Fibroblast of lung (primary cell): ENCODE measurements at regions not wholly inside any gene's neighbourhood (a gene's known extent, or its start where the extent isn't known, plus 50 kb on each side); places are given as distances from the start of the nearest gene placed in this dataset.

Experiments used
- DNase-seq, 2 donors: peaks; one replicate each; pipeline versions ENCODE4 v3.0.0 to v3.0.0-alpha.2; 2010; ENCODE audit warnings: low read depth in 2 of 2
- H2AFZ ChIP-seq: 2 replicates; pipeline ENCODE4 v1.5.1; 2012; ENCODE audit warnings: low read length, control low read depth, inconsistent platforms
- H3K27ac ChIP-seq: 2 replicates; pipeline ENCODE4 v1.5.1; 2011; ENCODE audit warnings: low read length, control low read depth; ENCODE audit not compliant: insufficient read depth
- H3K27me3 ChIP-seq: 2 replicates; pipeline ENCODE4 v1.5.1; 2011; ENCODE audit warnings: mild to moderate bottlenecking, low read length; ENCODE audit not compliant: control insufficient read depth, insufficient read depth
- H3K36me3 ChIP-seq: 2 replicates; pipeline ENCODE4 v1.5.1; 2011; ENCODE audit warnings: low read length; ENCODE audit not compliant: control insufficient read depth, insufficient read depth
- H3K4me1 ChIP-seq: 2 replicates; pipeline ENCODE4 v1.5.1; 2011; ENCODE audit warnings: low read length; ENCODE audit not compliant: control insufficient read depth, insufficient read depth; ENCODE audit errors: extremely low read depth
- H3K4me2 ChIP-seq: 2 replicates; pipeline ENCODE4 v1.5.1; 2011; ENCODE audit warnings: low read length, control low read depth; ENCODE audit not compliant: insufficient read depth; ENCODE audit errors: extremely low read depth
- H3K4me3 ChIP-seq, 4 experiments: fragments of 200-600 bp in 1 of 4; sonication (generic) in 1 of 4; replicated peaks in 1 of 4; 2 replicates each; pipeline ENCODE4 v1.5.1; 2011 to 2016; ENCODE audit warnings: low read length in 4 of 4, low read depth in 3 of 4, mild to moderate bottlenecking in 3 of 4, control low read depth in 2 of 4, inconsistent platforms in 1 of 4, mixed read lengths in 1 of 4; ENCODE audit not compliant: insufficient read depth in 1 of 4; ENCODE audit errors: control extremely low read depth in 1 of 4
- H3K79me2 ChIP-seq: 2 replicates; pipeline ENCODE4 v1.5.1; 2012; ENCODE audit warnings: mild to moderate bottlenecking, low read length, inconsistent platforms; ENCODE audit not compliant: control insufficient read depth, insufficient read depth
- H3K9ac ChIP-seq: 2 replicates; pipeline ENCODE4 v1.5.1; 2011; ENCODE audit warnings: mild to moderate bottlenecking, low read length, control low read depth; ENCODE audit not compliant: insufficient read depth
- H3K9me3 ChIP-seq: 2 replicates; pipeline ENCODE4 v1.5.1; 2012; ENCODE audit warnings: low read depth, low read length; ENCODE audit not compliant: control insufficient read depth, insufficient read depth
- H4K20me1 ChIP-seq: 2 replicates; pipeline ENCODE4 v1.5.1; 2011; ENCODE audit warnings: low read length; ENCODE audit not compliant: control insufficient read depth, insufficient read depth; ENCODE audit errors: extremely low read depth
- EZH2 ChIP-seq: IDR thresholded peaks from 2 replicates; pipeline ENCODE4 v1.5.1; 2012; ENCODE audit warnings: low read length, control low read depth, mild to moderate bottlenecking; ENCODE audit errors: missing control alignments
- TF ChIP-seq, protein P1 (sequence below), 2 donors: IDR thresholded peaks in 1 of 2; conservative IDR thresholded peaks in 1 of 2; 1 replicate in 1 of 2; 2 replicates in 1 of 2; pipeline ENCODE4 v1.5.1; 2011 to 2012; ENCODE audit warnings: low read length in 2 of 2, control low read depth in 1 of 2, inconsistent platforms in 1 of 2, low read depth in 1 of 2, mild to moderate bottlenecking in 1 of 2

DNA sequence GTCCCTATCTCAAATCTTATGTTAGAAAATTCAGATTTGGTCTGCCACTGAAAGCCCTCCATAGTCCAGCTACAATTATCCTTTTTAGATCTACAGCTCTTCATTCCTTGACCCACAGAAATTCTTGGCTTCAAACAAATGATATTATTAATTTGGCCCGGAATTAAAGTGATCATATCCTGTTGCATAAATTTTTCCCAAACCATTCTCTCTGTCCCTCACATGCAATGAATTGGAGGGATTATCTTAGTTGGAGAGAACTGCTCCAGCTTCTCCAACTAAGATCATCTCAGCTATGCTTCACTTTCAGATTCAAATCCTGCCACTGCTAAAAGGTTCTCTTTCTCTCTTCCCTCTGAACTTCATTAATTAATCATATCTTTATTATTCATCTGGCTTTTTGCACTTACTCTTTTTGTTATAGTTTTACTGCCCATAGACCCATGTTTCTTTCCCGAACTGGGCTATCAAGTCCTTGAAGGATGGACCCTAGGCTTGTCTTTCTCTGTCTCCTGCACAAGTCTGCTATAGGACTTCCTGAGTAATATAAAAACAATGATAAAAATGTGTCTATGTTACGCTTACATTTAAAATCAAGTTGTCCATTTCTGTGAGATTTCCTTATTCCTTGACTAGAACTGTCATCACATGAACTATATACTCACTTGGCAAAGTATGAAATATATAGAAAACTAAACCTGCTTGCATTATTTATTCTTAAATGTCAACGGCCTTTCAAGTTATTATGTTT is 493.9 kb upstream of the MARCKS start:
- no peak overlapping the region for H3K9ac ChIP-seq
- H3K27ac ChIP-seq: no peak overlapping the region
- H3K4me1 ChIP-seq: peaks cover 10% of the 10 kb centered on the region
- H3K4me2 ChIP-seq: no peak overlapping the region
- H3K36me3 ChIP-seq: no peaks in the 10 kb centered on the region
- H3K9me3 ChIP-seq: no peaks in the 10 kb centered on the region
- no peaks in the 10 kb centered on the region for H3K79me2 ChIP-seq
- no peaks in the 10 kb centered on the region for H3K27me3 ChIP-seq
- H3K4me3 ChIP-seq: no peak overlapping the region
- H4K20me1 ChIP-seq: no peaks in the 10 kb centered on the region
- no peak overlapping the region for H2AFZ ChIP-seq
- TF ChIP-seq, protein P1, sequence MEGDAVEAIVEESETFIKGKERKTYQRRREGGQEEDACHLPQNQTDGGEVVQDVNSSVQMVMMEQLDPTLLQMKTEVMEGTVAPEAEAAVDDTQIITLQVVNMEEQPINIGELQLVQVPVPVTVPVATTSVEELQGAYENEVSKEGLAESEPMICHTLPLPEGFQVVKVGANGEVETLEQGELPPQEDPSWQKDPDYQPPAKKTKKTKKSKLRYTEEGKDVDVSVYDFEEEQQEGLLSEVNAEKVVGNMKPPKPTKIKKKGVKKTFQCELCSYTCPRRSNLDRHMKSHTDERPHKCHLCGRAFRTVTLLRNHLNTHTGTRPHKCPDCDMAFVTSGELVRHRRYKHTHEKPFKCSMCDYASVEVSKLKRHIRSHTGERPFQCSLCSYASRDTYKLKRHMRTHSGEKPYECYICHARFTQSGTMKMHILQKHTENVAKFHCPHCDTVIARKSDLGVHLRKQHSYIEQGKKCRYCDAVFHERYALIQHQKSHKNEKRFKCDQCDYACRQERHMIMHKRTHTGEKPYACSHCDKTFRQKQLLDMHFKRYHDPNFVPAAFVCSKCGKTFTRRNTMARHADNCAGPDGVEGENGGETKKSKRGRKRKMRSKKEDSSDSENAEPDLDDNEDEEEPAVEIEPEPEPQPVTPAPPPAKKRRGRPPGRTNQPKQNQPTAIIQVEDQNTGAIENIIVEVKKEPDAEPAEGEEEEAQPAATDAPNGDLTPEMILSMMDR (conservative IDR thresholded peaks at IDR 0.05 in 1 of 2, IDR thresholded peaks at IDR 0.05 in 1 of 2; ENCODE audit: low read depth in 1 of 2, low read length in 2 of 2): no peak
- no peak for TF ChIP-seq EZH2
- DNase-seq: peak in 1 of 2 donors; percentile 41

DNA sequence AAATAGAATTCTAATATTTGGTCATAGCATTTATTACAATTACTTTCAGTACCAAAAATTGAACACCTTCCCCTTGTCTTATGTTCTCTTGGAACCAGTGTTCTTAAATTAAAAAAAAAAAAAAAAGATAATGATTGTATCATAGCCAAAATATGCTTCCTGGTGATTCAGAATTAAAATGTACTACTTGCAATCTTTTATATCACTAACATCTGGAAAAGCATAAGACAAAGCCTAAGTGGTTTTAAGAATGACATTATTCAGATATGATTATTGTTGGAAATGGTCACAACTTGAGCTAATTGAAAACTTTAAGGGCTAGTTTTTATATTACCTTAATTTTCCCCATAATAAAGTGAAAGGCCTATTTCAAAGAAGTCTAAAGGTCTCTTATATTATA is 493.3 kb upstream of the MARCKS start:
- TF ChIP-seq, protein P1 (conservative IDR thresholded peaks at IDR 0.05 in 1 of 2, IDR thresholded peaks at IDR 0.05 in 1 of 2; ENCODE audit: low read depth in 1 of 2, low read length in 2 of 2): no peak
- TF ChIP-seq EZH2: no peak
- H3K4me1 ChIP-seq: peaks cover 10% of the 10 kb centered on the region
- DNase-seq: peak in 1 of 2 donors; percentile 68
- H3K36me3 ChIP-seq: no peaks in the 10 kb centered on the region
- H2AFZ ChIP-seq: no peak overlapping the region
- no peak overlapping the region for H3K27ac ChIP-seq
- H3K27me3 ChIP-seq: no peaks in the 10 kb centered on the region
- no peak overlapping the region for H3K4me2 ChIP-seq
- H3K9me3 ChIP-seq: no peaks in the 10 kb centered on the region
- no peak overlapping the region for H3K4me3 ChIP-seq
- H3K9ac ChIP-seq: no peak overlapping the region
- H4K20me1 ChIP-seq: no peaks in the 10 kb centered on the region
- H3K79me2 ChIP-seq: no peaks in the 10 kb centered on the region

- H3K27ac ChIP-seq: no peak overlapping the region
- H3K4me1 ChIP-seq: peaks cover 10% of the 10 kb centered on the region
Measured at GRCh38 chr6:113364766-113365165, 492.4 kb upstream of the MARCKS start.

More at GRCh38 chr6:113364766-113365165, 492.4 kb upstream of the MARCKS start:
- Histone ChIP-seq H3K4me3 (no peak overlapping the region), H3K27me3 (no peaks in the 10 kb centered on the region), H3K36me3 (no peaks in the 10 kb centered on the region), H2AFZ (no peak overlapping the region), H3K79me2 (no peaks in the 10 kb centered on the region), H3K9ac (no peak overlapping the region), H3K9me3 (no peaks in the 10 kb centered on the region), H3K4me2 (no peak overlapping the region), H4K20me1 (no peaks in the 10 kb centered on the region)
- TF ChIP-seq EZH2: no peak
- TF ChIP-seq, protein P1 (conservative IDR thresholded peaks at IDR 0.05 in 1 of 2, IDR thresholded peaks at IDR 0.05 in 1 of 2; ENCODE audit: low read depth in 1 of 2, low read length in 2 of 2): no peak
- peak in 1 of 2 donors; percentile 73 for DNase-seq
